DOHH2 (cell line): ENCODE measurements at regions not wholly inside any gene's neighbourhood (a gene's known extent, or its start where the extent isn't known, plus 50 kb on each side); places are given as distances from the start of the nearest gene placed in this dataset.

Experiments
- H3F3A ChIP-seq: fragments of 200-600 bp; sonication (generic), shearing (Covaris generic); 2 replicates; pipeline ENCODE4 v1.6.0; 2016; ENCODE audit warnings: antibody characterized with exemption, mild to moderate bottlenecking; ENCODE audit not compliant: control insufficient read depth, insufficient read depth
- H3K27ac ChIP-seq: fragments of 200-600 bp; sonication (generic); 2 replicates; pipeline ENCODE4 v1.5.1; 2014; ENCODE audit warnings: low read depth, mild to moderate bottlenecking, low read length, moderate library complexity
- H3K27me3 ChIP-seq: fragments of 200-600 bp; sonication (generic); 2 replicates; pipeline ENCODE4 v1.6.1; 2014; ENCODE audit warnings: mild to moderate bottlenecking, low read length, mixed read lengths; ENCODE audit not compliant: control insufficient read depth
- H3K36me3 ChIP-seq: fragments of 200-600 bp; sonication (generic); 2 replicates; pipeline ENCODE4 v1.6.1; 2014; ENCODE audit warnings: mild to moderate bottlenecking, low read length, moderate library complexity, mixed read lengths; ENCODE audit not compliant: control insufficient read depth
- H3K4me1 ChIP-seq: fragments of 200-600 bp; sonication (generic); 2 replicates; pipeline ENCODE4 v1.6.1; 2014; ENCODE audit warnings: mild to moderate bottlenecking, low read length, mixed read lengths; ENCODE audit not compliant: control insufficient read depth
- H3K4me2 ChIP-seq: fragments of 200-600 bp; sonication (generic); 2 replicates; pipeline ENCODE4 v1.6.0; 2014; ENCODE audit warnings: mild to moderate bottlenecking, low read length, moderate library complexity
- H3K4me3 ChIP-seq: fragments of 200-600 bp; sonication (generic); 2 replicates; pipeline ENCODE4 v1.5.1; 2014; ENCODE audit warnings: mild to moderate bottlenecking, low read length, mixed read lengths
- H3K79me2 ChIP-seq: fragments of 200-600 bp; sonication (generic); 2 replicates; pipeline ENCODE4 v1.6.1; 2014; ENCODE audit warnings: mild to moderate bottlenecking, low read length, mixed read lengths; ENCODE audit not compliant: control insufficient read depth
- H3K9me2 ChIP-seq: fragments of 200-600 bp; sonication (generic); replicated peaks from 2 replicates; pipeline ENCODE4 v1.6.1; 2014; ENCODE audit warnings: mild to moderate bottlenecking, low read length, mixed read lengths; ENCODE audit not compliant: control insufficient read depth
- H3K9me3 ChIP-seq: fragments of 200-600 bp; sonication (generic); 2 replicates; pipeline ENCODE4 v1.6.1; 2014; ENCODE audit warnings: antibody characterized with exemption, low read length, mixed read lengths; ENCODE audit not compliant: control insufficient read depth, insufficient read depth
- H4K20me1 ChIP-seq: fragments of 200-600 bp; sonication (generic); 2 replicates; pipeline ENCODE4 v1.6.0; 2014; ENCODE audit warnings: low read depth, mild to moderate bottlenecking, antibody characterized with exemption, low read length, moderate library complexity; ENCODE audit not compliant: control insufficient read depth, insufficient read depth
- EZH2phosphoT487 ChIP-seq: fragments of 200-600 bp; sonication (generic); IDR thresholded peaks from 2 replicates; pipeline ENCODE4 v1.6.1; 2017; ENCODE audit warnings: borderline replicate concordance, mild to moderate bottlenecking, antibody characterized with exemption, low read length, moderate library complexity, mixed read lengths
- TF ChIP-seq, protein P1 (sequence below): fragments of 200-600 bp; sonication (generic); IDR thresholded peaks from one replicate; pipeline ENCODE4 v1.5.1; 2014; ENCODE audit warnings: antibody characterized with exemption, mild to moderate bottlenecking, low read depth, low read length; ENCODE audit not compliant: poor library complexity, severe bottlenecking

DNA sequence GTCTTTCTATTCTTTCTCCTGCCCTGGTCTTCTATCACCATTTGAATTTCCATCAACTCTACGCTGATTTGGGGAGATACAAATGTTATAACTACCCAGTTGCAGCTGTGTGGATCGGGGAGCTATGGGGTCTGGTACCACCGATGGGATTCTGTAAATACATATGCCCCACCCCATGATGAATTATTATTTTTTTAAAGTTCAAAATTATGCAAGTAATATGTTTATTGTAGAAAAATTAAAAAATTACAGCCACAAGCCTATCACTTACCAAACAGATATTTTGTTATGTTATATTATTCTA is 52.4 kb upstream of the CLMP start:
- Histone ChIP-seq H3K36me3 (no peaks in the 10 kb centered on the region), H3K4me1 (peaks cover 4% of the 10 kb centered on the region), H3K4me2 (peak overlapping the region; percentile 40; the same call in 1 of the 2 replicates), H3K9me2 (no peaks in the 10 kb centered on the region), H3K4me3 (no peak overlapping the region), H4K20me1 (no peaks in the 10 kb centered on the region), H3K79me2 (no peaks in the 10 kb centered on the region), H3K27me3 (no peaks in the 10 kb centered on the region; the same call in 1 of the 2 replicates), H3K27ac (no peak overlapping the region), H3F3A (no peaks in the 10 kb centered on the region), H3K9me3 (no peaks in the 10 kb centered on the region)
- TF ChIP-seq EZH2phosphoT487: no peak
- TF ChIP-seq, protein P1, sequence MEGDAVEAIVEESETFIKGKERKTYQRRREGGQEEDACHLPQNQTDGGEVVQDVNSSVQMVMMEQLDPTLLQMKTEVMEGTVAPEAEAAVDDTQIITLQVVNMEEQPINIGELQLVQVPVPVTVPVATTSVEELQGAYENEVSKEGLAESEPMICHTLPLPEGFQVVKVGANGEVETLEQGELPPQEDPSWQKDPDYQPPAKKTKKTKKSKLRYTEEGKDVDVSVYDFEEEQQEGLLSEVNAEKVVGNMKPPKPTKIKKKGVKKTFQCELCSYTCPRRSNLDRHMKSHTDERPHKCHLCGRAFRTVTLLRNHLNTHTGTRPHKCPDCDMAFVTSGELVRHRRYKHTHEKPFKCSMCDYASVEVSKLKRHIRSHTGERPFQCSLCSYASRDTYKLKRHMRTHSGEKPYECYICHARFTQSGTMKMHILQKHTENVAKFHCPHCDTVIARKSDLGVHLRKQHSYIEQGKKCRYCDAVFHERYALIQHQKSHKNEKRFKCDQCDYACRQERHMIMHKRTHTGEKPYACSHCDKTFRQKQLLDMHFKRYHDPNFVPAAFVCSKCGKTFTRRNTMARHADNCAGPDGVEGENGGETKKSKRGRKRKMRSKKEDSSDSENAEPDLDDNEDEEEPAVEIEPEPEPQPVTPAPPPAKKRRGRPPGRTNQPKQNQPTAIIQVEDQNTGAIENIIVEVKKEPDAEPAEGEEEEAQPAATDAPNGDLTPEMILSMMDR: no peak

DNA sequence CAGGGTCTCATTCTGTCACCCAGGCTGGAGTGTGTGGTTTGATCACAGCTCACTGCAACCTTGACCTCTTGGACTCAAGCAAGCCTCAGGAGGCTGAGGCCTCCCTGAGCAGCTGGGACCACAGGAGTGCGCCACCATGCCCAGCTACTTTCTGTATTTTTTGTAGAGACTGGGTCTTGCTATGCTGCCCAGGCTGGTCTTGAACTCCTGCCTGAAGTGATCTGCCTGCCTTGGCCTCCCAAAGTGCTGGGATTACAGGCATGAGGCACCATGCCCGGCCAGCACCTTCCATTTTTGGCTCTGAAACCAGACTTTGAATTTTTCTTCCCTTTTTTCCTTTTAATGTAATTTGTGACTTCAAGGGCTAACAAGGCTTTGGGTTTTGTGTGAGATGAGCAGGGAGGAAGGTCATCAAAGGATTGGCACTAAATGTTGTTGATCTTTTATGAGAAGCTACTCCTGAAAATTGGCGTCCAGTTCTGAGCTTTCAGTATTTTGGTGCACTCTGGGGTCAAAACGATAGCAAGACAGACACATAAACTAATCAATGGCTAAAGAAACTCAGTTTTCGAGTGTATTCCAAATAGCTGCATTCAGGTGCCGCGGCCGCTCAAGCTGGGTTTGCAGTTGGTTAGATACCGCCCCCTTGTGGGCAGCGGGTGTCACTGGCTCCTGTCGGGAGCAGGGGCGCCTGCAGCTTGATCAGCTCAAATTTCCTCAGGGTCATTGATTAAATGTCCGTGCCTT is 51.9 kb upstream of the CLMP start:
- H4K20me1 ChIP-seq: no peaks in the 10 kb centered on the region
- TF ChIP-seq, protein P1: peak; percentile 96
- no peak for TF ChIP-seq EZH2phosphoT487
- H3K4me2 ChIP-seq: peak overlapping the region; percentile 40; the same call in 1 of the 2 replicates

DNA sequence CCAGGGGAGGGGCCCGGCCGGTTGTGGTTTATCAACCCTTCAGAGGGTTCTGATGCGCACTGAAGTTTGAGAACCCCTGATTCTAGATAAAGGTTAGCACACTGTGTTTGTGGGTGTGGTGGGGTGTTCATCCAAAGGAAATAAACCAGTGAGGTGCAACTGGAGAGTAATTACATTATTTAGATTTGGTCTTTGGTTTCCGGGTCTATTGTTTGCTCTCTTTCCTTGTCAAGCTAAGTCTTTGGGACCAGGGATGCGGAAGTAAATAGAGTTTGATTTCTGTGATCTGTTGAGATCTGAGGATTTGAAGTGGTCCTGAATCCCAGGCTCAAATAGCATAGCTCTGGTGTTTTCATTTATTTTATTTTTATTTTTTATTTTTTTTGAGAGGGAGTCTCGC is 50.5 kb upstream of the CLMP start:
- no peak overlapping the region for H3K4me2 ChIP-seq
- H3K9me2 ChIP-seq: no peaks in the 10 kb centered on the region
- H3F3A ChIP-seq: no peaks in the 10 kb centered on the region
- H3K36me3 ChIP-seq: no peaks in the 10 kb centered on the region
- no peaks in the 10 kb centered on the region for H3K79me2 ChIP-seq
- H3K27me3 ChIP-seq: peaks cover 11% of the 10 kb centered on the region
- TF ChIP-seq, protein P1: no peak
- TF ChIP-seq EZH2phosphoT487: no peak
- no peaks in the 10 kb centered on the region for H4K20me1 ChIP-seq
- peaks cover 4% of the 10 kb centered on the region for H3K4me1 ChIP-seq
- no peak overlapping the region for H3K27ac ChIP-seq
- no peak overlapping the region for H3K4me3 ChIP-seq
- no peaks in the 10 kb centered on the region for H3K9me3 ChIP-seq

More for the DNA sequence above, 51.9 kb upstream of the CLMP start:
- no peak overlapping the region for H3K27ac ChIP-seq
- H3K9me3 ChIP-seq: no peaks in the 10 kb centered on the region
- no peaks in the 10 kb centered on the region for H3K36me3 ChIP-seq
- peaks cover 4% of the 10 kb centered on the region for H3K4me1 ChIP-seq
- H3K27me3 ChIP-seq: peaks cover 3% of the 10 kb centered on the region; the same call in 1 of the 2 replicates
- H3K4me3 ChIP-seq: 0 out of 2 replicates have a peak overlapping the region, but pooled peaks have one; percentile 35
- no peaks in the 10 kb centered on the region for H3K9me2 ChIP-seq
- H3K79me2 ChIP-seq: no peaks in the 10 kb centered on the region
- no peaks in the 10 kb centered on the region for H3F3A ChIP-seq
